ENCODE measurements at regions not wholly inside any gene's neighbourhood (a gene's known extent, or its start where the extent isn't known, plus 50 kb on each side); places are given as distances from the start of the nearest gene placed in this dataset.

DNA sequence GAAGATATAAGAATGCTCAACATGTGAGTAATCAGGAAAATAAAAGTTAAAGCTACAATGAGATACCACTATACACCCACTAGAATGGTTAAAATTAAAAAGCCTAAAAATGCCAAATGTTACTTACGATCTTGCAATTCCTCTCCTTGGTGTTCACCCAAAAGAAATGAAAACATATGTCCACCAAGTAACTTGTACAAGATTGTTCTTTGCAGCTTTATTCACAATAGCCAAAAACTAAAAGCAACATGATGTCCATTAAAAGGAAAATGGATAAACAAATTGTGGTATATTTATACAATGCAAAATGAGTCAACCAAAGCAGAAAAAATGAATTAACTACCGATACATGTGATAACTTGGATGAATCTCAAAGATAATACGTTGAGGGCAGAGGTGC lies 301.6 kb upstream of the THBS1 start:
- TF ChIP-seq, protein P1, sequence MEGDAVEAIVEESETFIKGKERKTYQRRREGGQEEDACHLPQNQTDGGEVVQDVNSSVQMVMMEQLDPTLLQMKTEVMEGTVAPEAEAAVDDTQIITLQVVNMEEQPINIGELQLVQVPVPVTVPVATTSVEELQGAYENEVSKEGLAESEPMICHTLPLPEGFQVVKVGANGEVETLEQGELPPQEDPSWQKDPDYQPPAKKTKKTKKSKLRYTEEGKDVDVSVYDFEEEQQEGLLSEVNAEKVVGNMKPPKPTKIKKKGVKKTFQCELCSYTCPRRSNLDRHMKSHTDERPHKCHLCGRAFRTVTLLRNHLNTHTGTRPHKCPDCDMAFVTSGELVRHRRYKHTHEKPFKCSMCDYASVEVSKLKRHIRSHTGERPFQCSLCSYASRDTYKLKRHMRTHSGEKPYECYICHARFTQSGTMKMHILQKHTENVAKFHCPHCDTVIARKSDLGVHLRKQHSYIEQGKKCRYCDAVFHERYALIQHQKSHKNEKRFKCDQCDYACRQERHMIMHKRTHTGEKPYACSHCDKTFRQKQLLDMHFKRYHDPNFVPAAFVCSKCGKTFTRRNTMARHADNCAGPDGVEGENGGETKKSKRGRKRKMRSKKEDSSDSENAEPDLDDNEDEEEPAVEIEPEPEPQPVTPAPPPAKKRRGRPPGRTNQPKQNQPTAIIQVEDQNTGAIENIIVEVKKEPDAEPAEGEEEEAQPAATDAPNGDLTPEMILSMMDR (IDR thresholded peaks at IDR 0.05), result no peak
- no peak for TF ChIP-seq POLR2AphosphoS5 (IDR thresholded peaks at IDR 0.05)
